Activated T-cell treated with anti-CD3 and anti-CD28 coated beads, Interleukin-2, amount 50 U/mL, for 1 hour (primary cell): ENCODE measurements at regions not wholly inside any gene's neighbourhood (a gene's known extent, or its start where the extent isn't known, plus 50 kb on each side); places are given as distances from the start of the nearest gene placed in this dataset.

ENCODE experiments used
- DNase-seq: peaks from one replicate; pipeline ENCODE4 v3.0.0-alpha.2; 2020

GRCh38 chr13:103243495-103243894 lies 177.3 kb upstream of the SLC10A2 start:
- DNase-seq, result no peak

DNA sequence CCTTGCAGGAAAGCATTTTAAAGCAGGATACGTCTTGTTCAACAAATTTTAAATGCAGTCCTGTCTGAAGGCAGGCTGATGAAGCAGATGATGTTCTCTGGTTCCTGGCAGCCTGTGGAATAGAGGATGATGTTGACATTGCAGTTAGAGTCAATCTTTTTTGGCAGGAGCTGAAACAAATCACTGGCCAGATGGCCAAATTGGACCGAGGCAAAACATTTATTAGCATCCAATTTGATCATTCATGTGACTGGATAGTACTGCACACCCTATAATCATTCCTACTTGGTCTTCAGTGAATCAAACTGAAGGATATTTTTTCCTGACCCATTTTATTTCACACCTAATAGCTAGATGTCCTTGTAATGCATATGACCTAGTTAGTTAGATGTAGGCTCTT lies 172.2 kb upstream of the SLC10A2 start:
- DNase-seq, result no peak

- DNase-seq, result no peak
These were observed 170.0 kb upstream of the SLC10A2 start for GRCh38 chr13:103236213-103236612.

GRCh38 chr13:103229674-103230073 lies 163.5 kb upstream of the SLC10A2 start:
- DNase-seq, result no peak

DNA sequence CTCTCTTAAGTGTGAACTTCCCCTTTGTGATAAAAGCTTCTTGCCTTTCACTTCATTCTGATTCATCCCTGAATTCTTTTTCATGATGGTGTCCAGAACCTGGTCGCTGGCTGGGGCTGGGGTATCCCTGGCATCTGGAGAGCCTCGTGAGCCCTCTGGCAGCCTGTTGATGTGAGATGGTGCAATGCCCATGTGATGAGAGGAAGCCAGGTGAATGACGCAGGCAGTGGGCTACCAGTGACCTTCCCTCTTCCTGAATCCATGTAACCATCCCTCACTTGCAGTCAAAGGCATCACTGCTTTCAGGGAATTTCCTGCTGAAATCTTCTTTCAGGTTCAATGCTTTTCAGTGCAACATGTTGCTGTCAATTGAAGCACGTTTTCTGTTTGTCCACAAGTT lies 158.6 kb upstream of the SLC10A2 start:
- DNase-seq, result no peak

DNA sequence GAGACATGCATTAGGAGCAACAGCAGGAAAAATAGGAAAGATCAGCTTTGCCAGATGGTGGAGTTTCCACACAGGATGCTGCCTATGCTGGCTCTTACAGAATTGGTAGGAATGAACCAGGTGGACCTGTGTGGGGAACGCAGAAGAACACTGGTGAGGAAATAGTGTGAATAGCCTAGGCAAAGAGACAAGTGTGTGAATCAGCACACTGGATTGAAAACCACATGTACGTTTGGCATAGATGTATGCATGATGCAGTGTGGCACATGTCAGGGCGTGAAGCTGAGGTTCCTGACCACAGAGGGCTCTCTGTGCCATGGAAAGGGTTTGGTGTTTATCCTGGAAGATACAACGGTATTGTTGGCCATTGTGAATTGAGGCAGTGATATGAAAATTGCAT lies 156.5 kb upstream of the SLC10A2 start:
- DNase-seq, result no peak

GRCh38 chr13:103218253-103218652 lies 152.0 kb upstream of the SLC10A2 start:
- no peak for DNase-seq

- DNase-seq, result no peak
These were observed 146.9 kb upstream of the SLC10A2 start for GRCh38 chr13:103213152-103213551.

DNA sequence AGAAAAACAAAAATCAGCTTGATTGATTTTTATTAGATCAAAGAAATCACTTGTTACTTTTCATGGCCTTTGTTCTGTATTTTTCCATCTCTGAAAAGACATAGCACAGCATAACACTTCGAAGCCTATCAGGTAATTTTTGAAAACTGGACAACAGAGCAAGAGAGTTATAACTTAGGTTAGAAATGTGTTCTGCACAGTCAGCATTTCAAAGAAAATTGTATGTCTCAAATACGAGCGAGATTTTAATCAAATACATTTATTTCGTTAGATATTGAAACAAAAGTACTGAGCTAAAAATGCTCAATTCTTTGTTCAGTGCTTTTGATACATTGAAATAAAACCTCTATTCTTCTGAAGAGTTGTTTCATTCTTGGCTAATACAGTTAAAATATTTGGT lies 144.1 kb upstream of the SLC10A2 start:
- DNase-seq, result no peak

- DNase-seq, result no peak
These were observed 137.6 kb upstream of the SLC10A2 start for GRCh38 chr13:103203735-103204330.

DNA sequence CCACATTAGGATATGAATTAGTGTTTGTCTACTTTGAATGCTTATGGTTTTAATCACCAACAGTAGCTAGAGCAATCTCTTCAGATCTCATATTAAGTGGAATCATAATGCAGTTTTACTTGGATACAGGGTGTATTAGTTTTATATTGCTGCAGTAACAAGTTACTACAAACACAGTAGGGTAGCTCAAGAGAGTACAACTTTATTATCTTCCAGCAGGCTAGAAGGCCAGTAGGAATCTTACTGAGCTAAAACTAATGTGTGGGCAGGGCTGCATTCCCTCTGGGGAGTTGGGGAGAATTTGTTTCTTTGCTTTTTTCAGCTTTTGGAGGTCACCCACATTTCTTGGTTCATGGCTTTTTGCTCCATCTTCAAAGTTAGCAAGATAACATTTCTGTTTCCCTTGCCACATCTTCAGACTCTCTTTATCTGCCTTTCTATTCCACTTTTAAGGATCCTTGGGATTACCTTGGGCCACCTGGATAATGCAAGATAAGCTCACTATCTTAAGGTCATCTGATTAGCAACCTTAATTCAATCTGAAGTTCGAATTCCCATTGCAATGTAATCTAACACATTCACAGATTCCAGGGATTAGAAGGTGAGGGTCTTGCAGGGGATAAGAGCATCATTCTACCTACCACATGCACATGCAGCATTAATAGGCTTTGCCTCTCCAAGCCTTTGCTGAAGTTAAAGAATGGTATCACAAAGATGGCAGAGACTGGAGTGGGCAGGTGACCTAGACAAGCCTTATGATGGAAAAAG lies 134.1 kb upstream of the SLC10A2 start:
- no peak for DNase-seq

DNA sequence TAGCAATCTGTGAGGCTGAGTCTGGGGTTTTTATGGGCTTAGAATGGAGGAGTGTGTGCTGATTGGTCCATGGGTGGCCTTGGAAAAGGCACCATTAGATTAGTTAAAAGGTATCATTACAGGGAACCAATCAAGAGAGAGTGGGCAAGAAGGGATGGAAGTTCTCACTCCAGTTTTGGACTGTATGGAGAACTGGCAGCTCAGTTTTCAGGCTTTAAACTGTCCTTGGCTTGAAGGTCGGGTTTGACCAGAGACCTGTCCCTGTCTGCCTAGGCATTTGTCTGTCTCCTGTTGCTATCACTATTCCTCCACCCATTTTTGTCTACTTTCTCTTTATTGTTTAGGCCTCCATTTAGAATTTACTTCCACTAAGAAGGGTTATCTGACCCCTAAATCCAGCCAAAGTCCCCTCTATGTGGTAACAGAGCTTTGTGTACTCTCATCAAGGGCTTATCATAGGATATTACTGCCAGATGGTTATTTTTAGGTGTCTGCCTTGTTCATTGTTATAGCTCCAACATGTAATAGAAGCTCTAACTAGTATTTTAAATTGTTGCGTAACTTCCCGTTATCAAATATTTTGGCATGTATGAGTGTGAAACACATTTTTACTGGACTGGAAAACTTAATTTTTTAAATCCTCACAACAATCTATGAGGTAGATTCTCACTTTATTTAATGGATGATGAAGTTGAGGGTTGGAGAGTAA lies 133.3 kb upstream of the SLC10A2 start:
- DNase-seq, result no peak

- DNase-seq, result no peak
These were observed 130.1 kb upstream of the SLC10A2 start for GRCh38 chr13:103196356-103196755.

- no peak for DNase-seq
These were observed 129.5 kb upstream of the SLC10A2 start for GRCh38 chr13:103195762-103196161.

GRCh38 chr13:103194871-103195270 lies 128.7 kb upstream of the SLC10A2 start:
- DNase-seq, result no peak

- no peak for DNase-seq
These were observed 126.4 kb upstream of the SLC10A2 start for GRCh38 chr13:103192511-103193135.

- DNase-seq, result no peak
These were observed 124.6 kb upstream of the SLC10A2 start for GRCh38 chr13:103190841-103191240.

DNA sequence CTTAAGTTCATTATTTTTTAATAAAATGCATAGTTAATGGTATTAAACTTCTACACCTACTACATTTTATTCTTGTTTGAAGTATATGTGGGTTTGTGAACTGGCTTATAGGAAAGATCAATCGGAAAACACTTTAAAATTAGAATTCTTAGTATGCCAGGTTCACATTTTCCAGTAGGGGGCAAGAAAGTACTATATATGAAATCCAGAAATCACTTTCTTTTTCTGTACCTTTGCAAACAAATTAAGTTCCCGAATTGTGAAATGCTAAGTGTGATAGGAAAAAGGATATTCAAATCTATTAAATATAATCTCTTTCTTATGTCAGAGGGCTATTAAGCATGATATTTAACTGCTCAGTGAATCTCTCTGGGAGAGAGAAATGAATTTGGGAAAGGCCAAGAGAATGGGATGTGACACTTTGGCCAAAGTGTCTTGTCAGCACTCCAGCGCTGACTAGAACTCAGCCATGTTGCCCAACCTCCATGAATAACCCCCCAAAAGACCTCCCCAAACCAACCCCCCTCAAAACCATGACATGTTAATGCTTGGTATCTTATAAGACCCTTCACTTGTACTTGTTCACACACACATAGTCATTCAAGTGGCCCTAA lies 122.6 kb upstream of the SLC10A2 start:
- DNase-seq, result no peak

DNA sequence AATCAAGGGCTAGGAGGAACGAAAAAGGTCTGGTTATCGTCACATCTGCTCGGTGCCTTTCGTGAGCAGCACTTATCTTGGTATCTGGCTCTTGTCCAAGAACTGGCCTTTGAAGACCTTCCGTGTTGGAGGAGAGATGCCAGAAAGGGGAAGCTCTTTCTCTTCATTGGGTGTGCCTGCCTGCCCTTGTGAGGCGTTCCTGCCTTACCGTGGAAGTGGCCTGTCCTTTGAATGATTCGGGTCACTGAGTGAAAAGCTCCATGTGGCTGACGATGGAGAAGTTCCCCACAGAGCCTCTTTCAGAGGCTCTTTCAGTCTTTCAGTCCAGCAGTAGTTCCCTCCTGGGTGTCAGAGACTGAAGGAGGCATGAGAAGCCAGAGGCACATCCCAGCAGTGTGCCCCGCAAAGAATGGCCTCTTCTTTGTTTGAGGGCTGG lies 121.5 kb upstream of the SLC10A2 start:
- DNase-seq, result no peak

DNA sequence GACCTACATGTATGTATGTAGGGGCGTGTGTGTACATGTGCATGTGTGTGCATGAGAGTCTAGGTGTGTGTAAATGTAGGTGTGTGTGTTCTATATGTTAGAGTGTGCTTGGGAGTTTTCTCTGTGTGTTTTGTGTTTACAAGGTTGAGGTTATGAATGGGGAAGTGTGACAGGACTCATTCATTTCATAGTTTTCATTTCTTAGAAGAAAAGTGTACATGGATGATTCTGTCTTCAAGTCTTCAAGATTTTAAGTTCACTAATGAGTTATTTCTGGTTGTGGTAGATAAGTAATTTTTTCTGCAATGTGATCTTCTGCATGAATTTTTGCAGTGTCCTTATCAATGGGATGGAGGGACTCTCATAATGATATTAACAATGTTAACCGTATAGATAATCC lies 118.2 kb upstream of the SLC10A2 start:
- no peak for DNase-seq

GRCh38 chr13:103178986-103179943 lies 113.0 kb upstream of the SLC10A2 start:
- no peak for DNase-seq

- no peak for DNase-seq
These were observed 108.7 kb upstream of the SLC10A2 start for GRCh38 chr13:103174966-103175365.
